Naive thymus-derived CD4-positive, alpha-beta T cell (primary cell): ENCODE measurements at regions not wholly inside any gene's neighbourhood (a gene's known extent, or its start where the extent isn't known, plus 50 kb on each side); places are given as distances from the start of the nearest gene placed in this dataset.

ENCODE experiments used
- ATAC-seq: fragments of 150-1000 bp; cut with Tn5 transposase; 2 replicates; pipeline ENCODE4 v1.10.0; 2021; ENCODE audit warnings: mild to moderate bottlenecking, moderate library complexity
- CTCF ChIA-PET: fragments of 350-600 bp; sonication (Branson Sonifier 250); formaldehyde crosslinking; loops from one replicate; lab custom pipeline; 2021; ENCODE audit warnings: antibody characterized with exemption; lab: Charles Lee
- POLR2A ChIA-PET: fragments of 350-600 bp; sonication (Branson Sonifier 250); formaldehyde crosslinking; loops from one replicate; lab custom pipeline; 2021; ENCODE audit warnings: antibody characterized with exemption, inconsistent platforms; lab: Charles Lee
- DNase-seq, 9 donors: peaks; one replicate each; pipeline versions ENCODE4 v3.0.0 to v3.0.0-alpha.2; 2020 to 2022; ENCODE audit warnings: mixed read lengths in 1 of 9
- H3K27ac ChIP-seq: one replicate; pipeline ENCODE4 v1.7.0; 2013; ENCODE audit warnings: mild to moderate bottlenecking, low read depth, low read length, moderate library complexity
- H3K27me3 ChIP-seq, 2 donors: one replicate each; pipeline ENCODE4 v1.7.0; 2013; ENCODE audit warnings: low read length in 2 of 2, mild to moderate bottlenecking in 2 of 2, moderate library complexity in 2 of 2; ENCODE audit not compliant: control insufficient read depth in 2 of 2, insufficient read depth in 2 of 2
- H3K36me3 ChIP-seq, 3 experiments: 1 replicate in 2 of 3; 2 replicates in 1 of 3; pipeline ENCODE4 v1.7.0; 2013; ENCODE audit warnings: low read length in 3 of 3, mild to moderate bottlenecking in 3 of 3, moderate library complexity in 1 of 3; ENCODE audit not compliant: insufficient read depth in 3 of 3, control insufficient read depth in 2 of 3
- H3K4me1 ChIP-seq, 2 donors: one replicate each; pipeline ENCODE4 v1.7.0; 2013; ENCODE audit warnings: low read length in 2 of 2, mild to moderate bottlenecking in 2 of 2, moderate library complexity in 1 of 2; ENCODE audit not compliant: control insufficient read depth in 2 of 2, insufficient read depth in 2 of 2
- H3K4me3 ChIP-seq: 2 replicates; pipeline ENCODE4 v1.7.0; 2013; ENCODE audit warnings: mild to moderate bottlenecking, low read length
- H3K9me3 ChIP-seq, 3 experiments: 1 replicate in 2 of 3; 2 replicates in 1 of 3; pipeline ENCODE4 v1.7.0; 2013; ENCODE audit warnings: low read length in 3 of 3; ENCODE audit not compliant: control insufficient read depth in 2 of 3
- H3K27ac Mint-ChIP-seq, 9 donors: one replicate each; pipeline ENCODE4 v1.8.0; 2020 to 2022; ENCODE audit warnings: mixed read lengths in 9 of 9, mild to moderate bottlenecking in 8 of 9, moderate library complexity in 5 of 9, inconsistent platforms in 2 of 9
- H3K27me3 Mint-ChIP-seq, 5 donors: one replicate each; pipeline ENCODE4 v1.8.0; 2021 to 2022; ENCODE audit warnings: mixed read lengths in 5 of 5, mild to moderate bottlenecking in 1 of 5
- H3K36me3 Mint-ChIP-seq, 5 donors: one replicate each; pipeline ENCODE4 v1.8.0; 2020 to 2022; ENCODE audit warnings: mixed read lengths in 5 of 5, mild to moderate bottlenecking in 3 of 5, inconsistent platforms in 1 of 5
- H3K4me1 Mint-ChIP-seq, 7 donors: one replicate each; pipeline ENCODE4 v1.8.0; 2020 to 2022; ENCODE audit warnings: mixed read lengths in 7 of 7, mild to moderate bottlenecking in 3 of 7, inconsistent platforms in 1 of 7
- H3K4me3 Mint-ChIP-seq, 10 donors: one replicate each; pipeline ENCODE4 v1.8.0; 2020 to 2022; ENCODE audit warnings: mild to moderate bottlenecking in 10 of 10, mixed read lengths in 10 of 10, moderate library complexity in 6 of 10, inconsistent platforms in 2 of 10
- H3K9me3 Mint-ChIP-seq, 11 donors: one replicate each; pipeline ENCODE4 v1.8.0; 2020 to 2022; ENCODE audit warnings: mixed read lengths in 11 of 11, mild to moderate bottlenecking in 4 of 11, inconsistent platforms in 1 of 11, moderate library complexity in 1 of 11
- intact Hi-C, 2 donors: fragments of 100-400 bp; cut with micrococcal nuclease; formaldehyde crosslinking; loops; one replicate each; pipeline ENCODE4 v1.15.1; 2023

- ChIA-PET CTCF (no interaction called here), POLR2A (no interaction called here)
- no peak overlapping the region for H3K27ac Mint-ChIP-seq
- DNase-seq (no peak), ATAC-seq (no peak)
- no peak overlapping the region for H3K27ac ChIP-seq
- no peaks in the 10 kb centered on the region for H3K27me3 Mint-ChIP-seq
- H3K9me3 Mint-ChIP-seq, result peaks cover 0 to 20% (median 1%) of the 10 kb centered on the region in 11 donors
- H3K36me3 ChIP-seq, result no peaks in the 10 kb centered on the region
- H3K9me3 ChIP-seq, result no peaks in the 10 kb centered on the region
- H3K4me3 ChIP-seq, result no peak overlapping the region
- H3K27me3 ChIP-seq, result no peaks in the 10 kb centered on the region
- intact Hi-C loops, result no loop called here
- H3K36me3 Mint-ChIP-seq, result no peaks in the 10 kb centered on the region
- H3K4me1 ChIP-seq, result no peaks in the 10 kb centered on the region
- no peaks in the 10 kb centered on the region for H3K4me1 Mint-ChIP-seq
- H3K4me3 Mint-ChIP-seq, result no peak overlapping the region
Measured at GRCh38 chr4:160592258-160592657, 1489.4 kb downstream of the RAPGEF2 start.

GRCh38 chr4:160595646-160596045 lies 1492.8 kb downstream of the RAPGEF2 start:
- H3K4me3 Mint-ChIP-seq, result no peak overlapping the region
- H3K36me3 ChIP-seq, result no peaks in the 10 kb centered on the region
- peaks cover 0 to 14% (median 1%) of the 10 kb centered on the region in 11 donors for H3K9me3 Mint-ChIP-seq
- H3K4me1 Mint-ChIP-seq, result no peaks in the 10 kb centered on the region
- ChIA-PET CTCF (no interaction called here), POLR2A (no interaction called here)
- H3K9me3 ChIP-seq, result no peaks in the 10 kb centered on the region
- H3K27ac ChIP-seq, result no peak overlapping the region
- no peaks in the 10 kb centered on the region for H3K4me1 ChIP-seq
- no peak for DNase-seq
- H3K27me3 Mint-ChIP-seq, result no peaks in the 10 kb centered on the region
- H3K4me3 ChIP-seq, result no peak overlapping the region
- no peaks in the 10 kb centered on the region for H3K27me3 ChIP-seq
- no peaks in the 10 kb centered on the region for H3K36me3 Mint-ChIP-seq
- no peak for ATAC-seq
- H3K27ac Mint-ChIP-seq, result no peak overlapping the region
- intact Hi-C loops, result no loop called here

- Histone ChIP-seq H3K9me3 (no peaks in the 10 kb centered on the region), H3K27me3 (no peaks in the 10 kb centered on the region), H3K4me3 (no peak overlapping the region), H3K36me3 (no peaks in the 10 kb centered on the region), H3K4me1 (no peaks in the 10 kb centered on the region), H3K27ac (no peak overlapping the region)
- Mint-ChIP-seq H3K36me3 (no peaks in the 10 kb centered on the region), H3K27me3 (no peaks in the 10 kb centered on the region), H3K9me3 (peaks cover 0 to 14% (median 5%) of the 10 kb centered on the region in 11 donors), H3K4me1 (no peaks in the 10 kb centered on the region), H3K27ac (no peak overlapping the region), H3K4me3 (no peak overlapping the region)
- ATAC-seq (no peak), DNase-seq (no peak)
- POLR2A ChIA-PET, result no interaction called here
- CTCF ChIA-PET, result no interaction called here
- intact Hi-C loops, result no loop called here
Measured at GRCh38 chr4:160604541-160604940, 1501.7 kb downstream of the RAPGEF2 start.

- DNase-seq (no peak), ATAC-seq (no peak)
- Mint-ChIP-seq H3K4me1 (no peaks in the 10 kb centered on the region), H3K4me3 (no peak overlapping the region), H3K9me3 (peaks cover 0 to 21% (median 9%) of the 10 kb centered on the region in 11 donors), H3K27me3 (no peaks in the 10 kb centered on the region), H3K27ac (no peak overlapping the region), H3K36me3 (no peaks in the 10 kb centered on the region)
- POLR2A ChIA-PET, result no interaction called here
- Histone ChIP-seq H3K4me1 (no peaks in the 10 kb centered on the region), H3K4me3 (no peak overlapping the region), H3K36me3 (no peaks in the 10 kb centered on the region), H3K27ac (no peak overlapping the region), H3K27me3 (no peaks in the 10 kb centered on the region), H3K9me3 (no peaks in the 10 kb centered on the region)
- intact Hi-C loops, result no loop called here
- CTCF ChIA-PET, result no interaction called here
Measured at GRCh38 chr4:160611181-160611580, 1508.3 kb downstream of the RAPGEF2 start.

- Histone ChIP-seq H3K4me3 (no peak overlapping the region), H3K27ac (no peak overlapping the region), H3K9me3 (no peaks in the 10 kb centered on the region), H3K36me3 (no peaks in the 10 kb centered on the region), H3K27me3 (no peaks in the 10 kb centered on the region), H3K4me1 (no peaks in the 10 kb centered on the region)
- H3K27me3 Mint-ChIP-seq, result no peaks in the 10 kb centered on the region
- peaks cover 0 to 19% (median 8%) of the 10 kb centered on the region in 11 donors for H3K9me3 Mint-ChIP-seq
- no peaks in the 10 kb centered on the region for H3K36me3 Mint-ChIP-seq
- H3K27ac Mint-ChIP-seq, result no peak overlapping the region
- ATAC-seq (no peak), DNase-seq (no peak)
- no peaks in the 10 kb centered on the region for H3K4me1 Mint-ChIP-seq
- CTCF ChIA-PET, result no interaction called here
- POLR2A ChIA-PET, result no interaction called here
- H3K4me3 Mint-ChIP-seq, result no peak overlapping the region
- intact Hi-C loops, result no loop called here
Measured at GRCh38 chr4:160631044-160631443, 1528.2 kb downstream of the RAPGEF2 start.

GRCh38 chr4:160652790-160653189 lies 1511.0 kb downstream of the FSTL5 start:
- H3K9me3 Mint-ChIP-seq, result peaks cover 0 to 12% (median 3%) of the 10 kb centered on the region in 11 donors
- H3K27ac Mint-ChIP-seq, result no peak overlapping the region
- H3K27me3 ChIP-seq, result no peaks in the 10 kb centered on the region
- H3K4me3 Mint-ChIP-seq, result no peak overlapping the region
- H3K9me3 ChIP-seq, result no peaks in the 10 kb centered on the region
- ATAC-seq (no peak), DNase-seq (no peak)
- H3K4me1 Mint-ChIP-seq, result no peaks in the 10 kb centered on the region
- no peaks in the 10 kb centered on the region for H3K27me3 Mint-ChIP-seq
- CTCF ChIA-PET, result no interaction called here
- no peaks in the 10 kb centered on the region for H3K4me1 ChIP-seq
- no peak overlapping the region for H3K27ac ChIP-seq
- H3K36me3 ChIP-seq, result no peaks in the 10 kb centered on the region
- POLR2A ChIA-PET, result no interaction called here
- intact Hi-C loops, result no loop called here
- H3K4me3 ChIP-seq, result no peak overlapping the region
- no peaks in the 10 kb centered on the region for H3K36me3 Mint-ChIP-seq

GRCh38 chr4:160675550-160675949 lies 1488.2 kb downstream of the FSTL5 start:
- Mint-ChIP-seq H3K4me1 (no peaks in the 10 kb centered on the region), H3K36me3 (no peaks in the 10 kb centered on the region), H3K27me3 (no peaks in the 10 kb centered on the region), H3K27ac (no peak overlapping the region), H3K4me3 (no peak overlapping the region), H3K9me3 (peaks cover 0 to 17% (median 5%) of the 10 kb centered on the region in 11 donors)
- ATAC-seq, result no peak
- Histone ChIP-seq H3K4me1 (no peaks in the 10 kb centered on the region), H3K36me3 (no peaks in the 10 kb centered on the region), H3K27me3 (no peaks in the 10 kb centered on the region), H3K27ac (no peak overlapping the region), H3K4me3 (no peak overlapping the region), H3K9me3 (no peaks in the 10 kb centered on the region)
- intact Hi-C loops, result no loop called here
- DNase-seq, result no peak
- POLR2A ChIA-PET, result no interaction called here
- CTCF ChIA-PET, result no interaction called here
